DOHH2 (cell line): ENCODE measurements at regions not wholly inside any gene's neighbourhood (a gene's known extent, or its start where the extent isn't known, plus 50 kb on each side); places are given as distances from the start of the nearest gene placed in this dataset.

Experiments used
- H3F3A ChIP-seq: fragments of 200-600 bp; sonication (generic), shearing (Covaris generic); 2 replicates; pipeline ENCODE4 v1.6.0; 2016; ENCODE audit warnings: antibody characterized with exemption, mild to moderate bottlenecking; ENCODE audit not compliant: control insufficient read depth, insufficient read depth
- H3K27ac ChIP-seq: fragments of 200-600 bp; sonication (generic); 2 replicates; pipeline ENCODE4 v1.5.1; 2014; ENCODE audit warnings: low read depth, mild to moderate bottlenecking, low read length, moderate library complexity
- H3K27me3 ChIP-seq: fragments of 200-600 bp; sonication (generic); 2 replicates; pipeline ENCODE4 v1.6.1; 2014; ENCODE audit warnings: mild to moderate bottlenecking, low read length, mixed read lengths; ENCODE audit not compliant: control insufficient read depth
- H3K36me3 ChIP-seq: fragments of 200-600 bp; sonication (generic); 2 replicates; pipeline ENCODE4 v1.6.1; 2014; ENCODE audit warnings: mild to moderate bottlenecking, low read length, moderate library complexity, mixed read lengths; ENCODE audit not compliant: control insufficient read depth
- H3K4me1 ChIP-seq: fragments of 200-600 bp; sonication (generic); 2 replicates; pipeline ENCODE4 v1.6.1; 2014; ENCODE audit warnings: mild to moderate bottlenecking, low read length, mixed read lengths; ENCODE audit not compliant: control insufficient read depth
- H3K4me2 ChIP-seq: fragments of 200-600 bp; sonication (generic); 2 replicates; pipeline ENCODE4 v1.6.0; 2014; ENCODE audit warnings: mild to moderate bottlenecking, low read length, moderate library complexity
- H3K4me3 ChIP-seq: fragments of 200-600 bp; sonication (generic); 2 replicates; pipeline ENCODE4 v1.5.1; 2014; ENCODE audit warnings: mild to moderate bottlenecking, low read length, mixed read lengths
- H3K79me2 ChIP-seq: fragments of 200-600 bp; sonication (generic); 2 replicates; pipeline ENCODE4 v1.6.1; 2014; ENCODE audit warnings: mild to moderate bottlenecking, low read length, mixed read lengths; ENCODE audit not compliant: control insufficient read depth
- H3K9me2 ChIP-seq: fragments of 200-600 bp; sonication (generic); replicated peaks from 2 replicates; pipeline ENCODE4 v1.6.1; 2014; ENCODE audit warnings: mild to moderate bottlenecking, low read length, mixed read lengths; ENCODE audit not compliant: control insufficient read depth
- H3K9me3 ChIP-seq: fragments of 200-600 bp; sonication (generic); 2 replicates; pipeline ENCODE4 v1.6.1; 2014; ENCODE audit warnings: antibody characterized with exemption, low read length, mixed read lengths; ENCODE audit not compliant: control insufficient read depth, insufficient read depth
- H4K20me1 ChIP-seq: fragments of 200-600 bp; sonication (generic); 2 replicates; pipeline ENCODE4 v1.6.0; 2014; ENCODE audit warnings: low read depth, mild to moderate bottlenecking, antibody characterized with exemption, low read length, moderate library complexity; ENCODE audit not compliant: control insufficient read depth, insufficient read depth
- CTCF ChIP-seq: fragments of 200-600 bp; sonication (generic); IDR thresholded peaks from one replicate; pipeline ENCODE4 v1.5.1; 2014; ENCODE audit warnings: antibody characterized with exemption, mild to moderate bottlenecking, low read depth, low read length; ENCODE audit not compliant: poor library complexity, severe bottlenecking
- EZH2phosphoT487 ChIP-seq: fragments of 200-600 bp; sonication (generic); IDR thresholded peaks from 2 replicates; pipeline ENCODE4 v1.6.1; 2017; ENCODE audit warnings: borderline replicate concordance, mild to moderate bottlenecking, antibody characterized with exemption, low read length, moderate library complexity, mixed read lengths

DNA sequence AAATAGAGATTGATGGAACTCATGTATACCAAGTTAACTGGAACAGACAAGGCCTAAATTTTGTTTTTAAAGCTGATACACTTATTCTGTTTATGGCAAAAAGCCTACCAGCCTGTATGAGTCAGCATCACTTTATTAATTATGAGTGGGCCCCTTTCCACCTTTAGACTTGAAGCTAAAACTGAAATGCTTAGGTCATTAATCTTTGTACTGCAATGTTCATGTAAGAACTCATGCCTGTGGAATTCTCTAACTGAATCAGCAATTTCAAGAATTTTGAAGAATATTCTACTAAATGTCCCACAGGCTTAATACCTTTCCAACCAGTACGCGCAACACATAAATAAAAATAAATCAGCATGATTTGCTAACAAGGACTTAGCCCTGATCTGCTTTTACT is 140.2 kb upstream of the PHACTR1 start:
- H3F3A ChIP-seq, result no peaks in the 10 kb centered on the region
- H4K20me1 ChIP-seq, result no peaks in the 10 kb centered on the region
- H3K4me3 ChIP-seq, result no peak overlapping the region
- TF ChIP-seq EZH2phosphoT487, result no peak
- no peak for TF ChIP-seq CTCF
- H3K9me2 ChIP-seq, result no peaks in the 10 kb centered on the region
- H3K27ac ChIP-seq, result no peak overlapping the region
- no peaks in the 10 kb centered on the region for H3K4me1 ChIP-seq
- no peaks in the 10 kb centered on the region for H3K36me3 ChIP-seq
- no peaks in the 10 kb centered on the region for H3K27me3 ChIP-seq
- no peaks in the 10 kb centered on the region for H3K79me2 ChIP-seq
- no peak overlapping the region for H3K4me2 ChIP-seq
- H3K9me3 ChIP-seq, result peaks cover 4% of the 10 kb centered on the region; the same call in 1 of the 2 replicates

DNA sequence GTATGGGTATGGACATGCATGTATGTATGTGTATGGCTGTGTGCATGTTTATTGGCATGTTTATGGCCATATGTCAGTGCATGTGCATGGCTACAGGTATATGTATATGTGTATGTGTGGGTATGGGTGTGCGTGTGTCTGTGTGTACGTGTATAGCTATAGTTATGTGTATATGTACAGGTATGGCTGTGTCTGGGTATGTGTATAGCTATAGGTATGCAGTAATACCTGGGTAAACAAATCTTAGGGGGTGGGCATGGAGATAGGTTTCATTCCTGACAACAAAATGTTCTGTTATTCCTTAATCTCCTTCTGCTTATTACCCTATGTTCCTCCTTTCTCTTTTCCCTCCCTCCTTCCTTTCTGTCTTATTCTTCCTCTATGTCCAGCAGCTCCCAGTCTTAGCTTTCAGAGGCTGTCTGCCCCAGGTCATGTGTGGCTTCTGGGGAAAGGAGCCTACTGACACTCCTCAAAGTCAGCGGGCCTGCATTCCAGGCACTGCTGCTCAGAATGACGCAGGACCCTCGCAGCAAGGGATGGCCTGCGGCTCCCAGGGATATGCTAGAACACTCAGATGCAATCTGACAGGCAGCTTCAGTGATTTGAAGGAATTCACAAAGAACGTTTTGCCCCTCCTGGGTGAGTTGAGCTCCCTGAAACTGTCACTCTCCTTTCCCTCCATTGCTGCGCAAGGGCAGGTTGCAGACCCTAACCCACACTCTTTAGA is 139.3 kb upstream of the PHACTR1 start:
- Histone ChIP-seq H3K36me3 (no peaks in the 10 kb centered on the region), H3K79me2 (no peaks in the 10 kb centered on the region), H3K27me3 (no peaks in the 10 kb centered on the region), H3K27ac (no peak overlapping the region), H3K4me1 (no peaks in the 10 kb centered on the region), H4K20me1 (no peaks in the 10 kb centered on the region), H3K9me3 (peaks cover 4% of the 10 kb centered on the region; the same call in 1 of the 2 replicates), H3F3A (no peaks in the 10 kb centered on the region), H3K4me3 (no peak overlapping the region), H3K4me2 (no peak overlapping the region), H3K9me2 (no peaks in the 10 kb centered on the region)
- no peak for TF ChIP-seq EZH2phosphoT487
- TF ChIP-seq CTCF, result no peak

- Histone ChIP-seq H3K9me3 (peaks cover 3% of the 10 kb centered on the region; the same call in 1 of the 2 replicates), H3K4me2 (no peak overlapping the region), H3K27ac (no peak overlapping the region), H3K4me1 (no peaks in the 10 kb centered on the region), H3K79me2 (no peaks in the 10 kb centered on the region), H3K36me3 (no peaks in the 10 kb centered on the region), H3K9me2 (no peaks in the 10 kb centered on the region), H3F3A (no peaks in the 10 kb centered on the region), H3K4me3 (no peak overlapping the region), H4K20me1 (no peaks in the 10 kb centered on the region), H3K27me3 (no peaks in the 10 kb centered on the region)
- TF ChIP-seq CTCF, result no peak
- no peak for TF ChIP-seq EZH2phosphoT487
These were observed 138.5 kb upstream of the PHACTR1 start for GRCh38 chr6:12578097-12578496.
